HG02571 (cell line): ENCODE measurements at regions not wholly inside any gene's neighbourhood (a gene's known extent, or its start where the extent isn't known, plus 50 kb on each side); places are given as distances from the start of the nearest gene placed in this dataset.
A peak's percentile ranks its signal among the peaks of the same experiment; 100 is the strongest.
"Not testable (repeated sequence)": the region's sequence is repeated elsewhere in the genome, so short reads cannot be mapped to it uniquely, and the experiment has no call there.

Experiments
- ATAC-seq: cut with Tn5 transposase; IDR thresholded peaks from one replicate; pipeline ENCODE4 v1.9.1; 2021; ENCODE audit warnings: mild to moderate bottlenecking, moderate library complexity; ENCODE audit not compliant: unreplicated experiment

DNA sequence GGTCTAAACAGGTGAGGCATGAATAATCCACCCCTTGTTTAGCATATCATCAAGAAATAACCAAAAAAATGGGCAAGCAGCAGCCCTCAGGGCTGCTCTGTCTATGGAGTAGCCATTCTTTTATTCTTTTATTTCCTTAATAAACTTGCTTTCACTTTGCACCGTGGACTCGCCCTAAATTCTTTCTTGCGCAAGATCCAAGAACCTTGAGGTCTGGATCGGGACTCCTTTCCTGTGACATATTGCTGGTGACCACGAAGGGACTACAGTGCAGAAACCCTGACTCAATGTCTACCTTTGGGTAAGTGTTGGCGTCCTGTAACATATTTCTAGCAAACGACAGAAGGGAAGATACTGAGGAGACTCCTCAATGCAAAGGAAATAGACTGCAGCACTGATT is 1099.2 kb downstream of the FAM181B start:
- ATAC-seq, result no peak

DNA sequence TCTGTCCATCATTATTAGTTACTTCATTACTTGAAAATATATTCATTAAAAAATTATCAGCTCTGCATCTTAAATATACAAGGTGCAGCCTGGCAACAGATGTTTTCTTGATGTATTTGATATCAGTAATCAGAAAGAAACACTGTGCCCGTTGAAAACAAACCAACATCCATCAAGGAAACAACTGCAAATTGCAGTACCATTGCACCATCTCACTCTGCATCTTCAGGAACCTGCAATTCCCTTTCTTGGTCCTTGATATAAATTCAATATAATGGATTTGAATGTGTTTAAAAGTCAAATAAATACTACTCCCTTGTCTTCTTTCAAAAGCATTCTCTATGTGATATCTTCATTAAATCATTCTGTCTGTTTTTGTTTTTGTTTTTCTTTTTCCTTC is 1131.2 kb downstream of the FAM181B start:
- no peak for ATAC-seq

DNA sequence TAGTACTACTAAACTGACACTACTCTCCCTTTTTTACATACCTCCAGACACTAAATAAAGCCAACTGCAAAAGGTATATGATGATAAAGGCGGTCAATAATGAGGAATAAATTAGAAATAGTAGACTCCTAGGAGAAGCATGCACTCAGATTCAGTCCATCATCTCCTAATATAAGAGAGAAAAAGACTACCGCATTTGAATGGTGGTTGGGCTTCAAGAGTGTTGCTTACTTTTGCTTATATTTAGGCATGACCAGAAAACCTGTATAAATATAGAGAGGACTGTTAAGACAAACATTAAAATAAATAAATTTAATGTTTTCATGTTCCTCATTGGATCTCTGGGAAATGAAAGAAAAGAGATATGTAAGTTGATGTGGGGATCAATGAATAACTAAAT is 1137.0 kb downstream of the FAM181B start:
- no peak for ATAC-seq

DNA sequence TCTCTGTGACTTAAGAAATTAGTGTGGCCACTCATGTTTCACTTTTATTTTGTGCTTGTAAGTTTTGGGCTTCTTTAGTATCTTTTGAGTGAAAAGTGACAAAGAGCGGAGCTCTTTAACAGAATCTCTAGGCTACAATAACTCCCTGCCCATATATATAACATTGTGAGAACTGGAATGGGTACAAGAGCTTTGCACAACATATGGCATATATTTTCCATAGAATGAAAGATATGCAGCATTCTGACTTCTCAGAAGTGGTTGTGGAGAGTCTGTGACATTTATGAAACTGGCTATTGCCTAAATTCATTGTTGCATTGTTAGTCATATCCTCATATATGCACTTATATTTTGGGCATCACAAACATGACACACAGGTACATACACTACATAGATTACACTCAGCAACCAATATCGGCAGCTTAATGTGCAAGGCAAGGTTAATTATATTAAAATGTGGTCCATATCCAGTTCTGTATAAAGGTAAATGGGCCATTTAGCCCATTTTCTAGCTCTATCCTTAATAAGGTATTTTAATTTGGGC is 1148.2 kb downstream of the FAM181B start:
- ATAC-seq, result no peak

DNA sequence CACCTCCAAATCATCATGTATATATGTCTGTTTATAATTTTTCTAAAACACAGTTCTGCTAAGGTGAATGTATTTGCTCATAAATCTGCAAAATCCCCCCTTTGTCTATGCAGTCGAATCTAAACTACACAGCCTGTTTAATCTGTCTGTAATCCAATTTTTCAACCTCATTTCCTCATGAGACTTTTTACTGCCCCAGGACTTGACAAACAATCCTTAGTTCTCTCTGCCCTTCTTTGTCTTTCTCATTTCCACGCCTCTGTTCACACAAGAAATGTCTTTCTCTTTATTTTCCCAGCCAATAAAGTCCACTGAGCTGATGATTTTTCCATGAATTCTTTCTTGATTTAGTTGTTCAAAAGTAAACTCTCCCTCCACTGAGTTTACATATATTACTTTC is 1154.3 kb downstream of the FAM181B start:
- ATAC-seq, result no peak

DNA sequence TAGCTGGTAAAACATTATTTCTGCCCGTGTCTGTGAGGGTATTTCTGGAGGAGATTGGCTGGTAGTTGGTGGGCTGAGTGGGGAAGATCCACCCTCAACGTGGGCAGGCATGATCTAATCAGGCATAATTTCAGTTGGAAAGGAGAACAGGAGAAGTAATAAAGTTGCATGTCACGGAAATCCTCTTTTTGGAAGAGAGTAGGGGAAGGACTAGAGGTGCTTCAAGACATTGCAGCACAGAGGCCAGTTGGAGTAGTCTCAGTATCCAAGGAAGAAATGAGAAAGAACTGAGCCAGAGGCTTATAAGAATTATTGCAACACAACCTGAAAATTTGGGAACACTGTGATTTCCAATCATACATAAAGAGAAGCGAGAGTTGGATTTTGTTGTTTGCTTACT is 1155.1 kb downstream of the FAM181B start:
- no peak for ATAC-seq

DNA sequence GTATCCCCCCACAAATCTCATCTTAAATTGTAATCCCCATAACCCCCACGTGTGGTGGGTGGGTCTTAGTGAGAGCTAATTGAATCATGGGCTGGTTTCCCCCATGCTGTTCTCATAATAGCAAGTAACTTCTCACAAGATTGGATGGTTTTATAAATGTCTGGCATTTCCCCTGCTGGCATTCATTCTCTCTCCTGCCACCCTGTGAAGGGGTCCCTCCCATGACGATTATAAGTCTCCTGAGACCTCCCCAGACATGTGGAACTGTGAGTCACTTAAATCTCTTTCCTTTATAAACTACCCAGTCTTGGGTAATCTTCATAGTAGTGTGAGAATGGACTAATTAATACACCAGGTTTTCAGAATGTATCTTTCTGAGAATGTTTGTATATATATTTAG is 1159.4 kb downstream of the FAM181B start:
- no peak for ATAC-seq

DNA sequence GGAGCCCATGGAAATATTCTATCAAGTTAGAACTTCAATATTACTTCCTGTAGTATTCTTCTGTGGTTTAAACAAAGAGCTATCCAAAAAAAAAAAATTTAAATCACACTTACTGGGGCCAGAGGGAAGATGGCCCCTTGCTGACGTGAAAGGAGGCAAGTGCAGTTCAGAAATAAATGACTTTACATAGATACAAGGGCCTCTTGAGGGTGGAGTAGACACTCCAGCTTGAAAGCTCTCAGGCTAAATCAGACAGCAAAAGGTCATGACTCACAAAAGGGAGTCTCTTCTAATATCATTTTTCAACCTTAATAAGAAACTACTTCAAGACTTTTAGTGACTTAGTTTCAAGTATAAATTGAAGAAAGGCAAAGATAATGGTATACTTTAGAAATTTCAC is 1160.3 kb downstream of the FAM181B start:
- ATAC-seq, result no peak

DNA sequence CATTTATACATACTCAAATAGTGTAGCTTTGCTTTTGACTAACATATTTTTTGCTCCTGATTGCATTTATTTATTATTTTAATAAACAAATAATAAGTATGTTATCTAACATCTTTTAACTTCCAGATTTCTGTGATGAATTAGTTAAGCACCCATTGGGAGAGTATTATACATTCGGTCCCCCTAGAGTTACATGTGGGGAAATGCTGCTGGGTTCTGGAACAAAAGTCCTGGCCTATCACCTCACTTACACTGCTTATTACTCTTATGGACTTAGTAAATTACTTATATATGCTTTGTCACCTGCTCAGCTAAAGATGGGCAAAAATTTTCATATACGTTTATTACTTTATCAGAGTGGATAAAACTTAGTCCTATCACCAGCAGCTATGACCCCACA is 1163.0 kb downstream of the FAM181B start:
- no peak for ATAC-seq

DNA sequence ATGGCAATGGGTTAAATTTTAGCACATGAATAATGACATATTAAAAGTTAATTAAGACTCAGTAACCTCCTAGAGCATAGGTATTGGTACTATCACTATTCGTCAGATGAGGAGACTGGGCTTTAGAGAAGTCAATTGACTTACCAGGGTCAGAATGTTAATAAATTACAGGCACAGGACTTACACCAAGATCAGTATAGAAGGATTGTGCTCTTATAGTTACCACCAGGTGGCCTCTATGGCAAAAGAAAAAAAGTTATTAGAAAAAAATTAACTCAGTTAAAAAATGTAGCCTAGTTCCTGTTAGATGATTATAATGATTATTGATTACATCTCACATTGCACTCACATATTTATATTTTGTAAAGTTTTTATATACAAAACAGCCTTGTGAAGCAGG is 1163.7 kb downstream of the FAM181B start:
- ATAC-seq, result no peak

DNA sequence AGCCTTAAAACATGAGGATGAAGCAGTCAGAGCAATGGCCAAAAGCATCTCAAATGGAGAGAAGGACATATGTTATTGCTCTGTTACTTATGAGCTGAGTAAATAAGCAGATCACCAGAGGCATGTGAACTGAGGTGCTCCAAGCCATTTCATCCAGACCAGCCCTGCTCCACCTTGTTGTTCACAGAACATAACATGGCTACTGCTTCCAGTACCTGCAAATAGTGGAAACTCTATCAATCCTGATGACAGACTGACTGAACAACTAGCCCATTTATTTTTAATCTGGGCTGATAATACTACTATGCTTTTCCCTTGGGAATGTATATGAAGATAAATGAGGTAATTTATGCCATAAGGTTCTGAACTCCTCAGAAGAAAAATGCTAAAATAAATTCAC is 1164.7 kb downstream of the FAM181B start:
- ATAC-seq, result no peak

DNA sequence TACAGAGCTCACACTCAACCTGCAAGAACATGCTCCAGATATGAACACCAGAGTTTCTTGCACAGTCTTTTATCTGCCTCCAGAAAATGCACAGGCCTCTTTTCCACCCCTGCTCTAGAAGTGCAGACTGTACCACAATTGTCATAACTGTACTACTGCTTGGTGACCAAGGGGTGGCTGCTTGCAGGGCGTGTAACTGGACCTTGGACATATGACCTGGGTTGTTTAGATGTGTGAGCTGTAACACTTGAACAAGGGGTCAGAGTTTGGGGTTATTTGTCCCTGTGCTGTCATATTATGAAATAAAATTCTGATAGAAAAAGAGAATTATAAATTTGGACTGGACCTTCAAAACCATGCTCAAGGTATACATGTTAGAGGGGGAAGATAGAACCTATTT is 1185.5 kb downstream of the FAM181B start:
- ATAC-seq, result no peak

DNA sequence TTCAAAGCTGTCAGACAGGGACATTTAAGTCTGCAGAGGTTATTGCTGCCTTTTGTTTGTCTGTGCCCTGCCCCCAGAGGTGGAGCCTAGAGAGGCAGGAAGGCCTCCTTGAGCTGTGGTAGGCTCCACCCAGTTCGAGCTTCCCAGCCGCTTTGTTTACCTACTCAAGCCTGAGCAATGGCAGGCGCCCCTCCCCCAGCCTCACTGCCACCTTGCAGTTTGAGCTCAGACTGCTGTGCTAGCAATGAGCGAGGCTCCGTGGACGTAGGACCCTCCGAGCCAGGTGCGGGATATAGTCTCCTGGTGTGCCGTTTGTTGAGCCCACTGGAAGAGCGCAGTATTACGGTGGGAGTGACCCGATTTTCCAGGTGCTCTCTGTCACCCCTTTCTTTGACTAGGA is 1193.9 kb downstream of the FAM181B start:
- ATAC-seq, result not testable (repeated sequence)

DNA sequence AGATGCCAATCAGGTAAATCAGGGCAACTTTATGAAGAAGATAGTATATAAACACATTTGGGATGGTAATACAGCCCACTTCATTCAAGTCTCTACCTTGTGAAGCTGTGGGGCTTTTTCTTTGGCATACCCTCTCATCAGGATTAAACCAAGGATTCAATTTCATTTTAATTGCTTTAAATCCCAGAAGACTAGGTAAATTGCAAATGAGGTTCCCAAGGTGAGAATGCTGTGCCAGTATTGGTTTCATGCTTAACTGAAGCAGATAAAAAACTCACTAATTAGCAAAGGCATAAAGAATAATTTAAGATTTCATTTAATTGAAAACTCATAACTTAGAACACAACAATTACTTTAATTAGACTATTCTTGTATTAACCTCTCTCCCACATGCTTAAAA is 1218.1 kb downstream of the FAM181B start:
- no peak for ATAC-seq

DNA sequence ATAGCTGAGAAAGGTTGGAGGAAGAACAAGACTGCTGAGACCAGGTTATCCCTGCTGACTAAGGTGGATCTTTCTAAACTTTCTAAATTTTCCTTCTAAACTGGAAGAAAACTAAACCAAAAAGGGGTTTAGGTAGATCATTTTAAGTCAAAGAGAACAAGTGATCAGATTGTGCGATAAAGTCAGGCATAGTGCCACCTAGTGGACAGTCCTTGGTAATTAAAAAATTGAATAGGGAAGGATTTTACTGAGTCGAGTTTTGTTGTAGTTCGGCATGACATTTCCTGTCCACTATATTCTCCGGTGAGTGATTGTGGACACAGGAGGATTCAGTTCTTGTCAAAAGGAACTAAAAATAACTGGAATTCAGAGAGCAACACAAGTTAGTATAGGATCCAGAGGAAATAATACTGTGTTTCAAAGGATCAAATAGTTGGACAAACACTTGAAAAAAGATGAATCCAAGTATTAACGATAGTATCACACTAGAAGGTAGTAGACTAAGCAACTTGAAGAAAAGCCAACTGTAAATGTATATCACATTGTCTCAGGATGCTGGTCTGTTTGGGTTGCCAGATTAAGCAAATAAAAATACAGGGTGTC is 1236.4 kb downstream of the FAM181B start:
- ATAC-seq, result peak; percentile 61

DNA sequence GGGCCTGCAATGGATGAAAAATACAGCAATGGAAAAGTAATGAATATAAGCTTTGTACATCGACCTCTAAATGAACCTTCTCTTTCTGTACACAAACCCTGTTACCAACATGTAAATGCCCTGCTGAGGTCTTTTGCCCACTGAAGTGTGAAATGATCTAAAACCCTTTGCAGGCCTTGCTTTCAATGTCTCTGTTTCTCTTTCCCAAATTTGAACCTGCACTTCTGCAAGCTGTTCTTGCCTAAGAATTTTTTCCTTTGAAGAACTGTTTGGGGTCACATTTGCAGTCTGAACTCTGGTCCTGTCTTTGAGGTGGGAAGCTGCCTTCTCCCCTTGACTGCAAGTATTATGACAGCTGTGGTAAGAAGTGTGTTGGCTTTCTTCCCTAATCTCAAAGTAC is 1237.1 kb downstream of the FAM181B start:
- ATAC-seq, result no peak

DNA sequence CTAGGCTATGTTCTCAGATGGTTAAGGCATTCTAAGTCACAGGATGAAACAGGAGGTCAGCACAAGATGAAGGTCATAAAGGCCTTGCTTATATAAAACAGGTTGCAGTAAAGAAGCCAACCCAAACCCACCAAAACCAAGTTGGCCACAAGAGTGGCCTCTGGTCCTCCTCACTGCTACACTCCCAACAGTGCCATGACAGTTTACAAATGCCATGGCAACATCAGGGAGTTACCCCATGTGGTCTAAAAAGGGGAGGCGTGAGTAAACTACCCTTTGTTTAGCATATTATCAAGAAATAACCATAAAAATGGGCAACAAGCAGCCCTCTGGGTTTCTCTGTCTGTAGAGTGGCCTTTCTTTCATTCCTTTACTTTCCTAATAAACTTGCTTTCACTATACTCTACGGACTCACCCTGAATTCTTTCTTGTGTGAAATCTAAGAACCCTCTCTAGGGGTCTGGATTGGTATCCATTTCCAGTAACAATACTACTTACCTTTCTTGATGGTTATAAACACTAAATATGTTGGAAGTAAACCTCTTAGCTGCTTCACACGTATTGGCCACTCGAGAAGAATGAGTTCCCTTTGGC is 1237.9 kb downstream of the FAM181B start:
- no peak for ATAC-seq

DNA sequence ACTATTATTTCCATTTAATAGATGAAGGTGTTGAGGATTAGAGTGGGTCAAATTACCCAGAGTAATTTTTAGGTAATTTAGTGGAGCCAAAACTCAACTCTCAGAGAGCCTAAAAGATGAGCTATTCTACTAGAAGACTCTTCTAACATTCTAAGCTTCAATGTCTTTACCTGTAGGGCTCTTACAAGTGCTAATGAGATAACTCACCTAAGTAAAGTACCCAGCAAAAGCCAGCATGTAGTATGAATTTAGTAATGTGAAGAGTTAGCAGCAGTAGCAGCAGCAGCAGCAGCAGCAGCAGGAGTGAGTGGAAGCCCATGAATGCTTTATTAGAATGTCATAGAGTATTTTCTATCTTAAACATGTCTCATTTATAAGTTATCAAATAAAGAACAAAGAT is 1239.2 kb downstream of the FAM181B start:
- ATAC-seq, result no peak

DNA sequence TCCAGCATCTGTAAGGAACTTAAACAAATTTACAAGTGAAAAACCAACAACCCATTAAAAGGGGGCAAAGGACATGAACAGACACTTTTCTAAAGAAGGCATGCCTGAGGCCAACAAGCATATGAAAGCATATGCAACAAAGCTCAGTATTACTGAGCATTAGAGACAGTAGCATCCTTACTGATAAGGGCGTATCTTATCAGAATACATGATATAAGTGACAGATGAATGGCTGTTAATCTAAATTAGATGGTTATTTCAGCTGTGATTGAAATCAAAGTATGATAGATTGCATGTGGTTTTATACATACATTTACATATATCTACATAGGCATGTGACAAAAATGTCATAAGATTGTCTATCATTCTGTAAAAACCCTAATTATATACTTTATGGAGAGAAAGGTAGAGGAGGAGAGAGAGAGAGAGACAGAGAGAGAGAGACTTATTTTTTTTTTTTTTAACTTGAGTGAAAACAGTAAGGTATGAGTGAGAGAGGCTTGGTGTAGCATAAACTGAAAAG is 1240.7 kb downstream of the FAM181B start:
- ATAC-seq, result no peak

DNA sequence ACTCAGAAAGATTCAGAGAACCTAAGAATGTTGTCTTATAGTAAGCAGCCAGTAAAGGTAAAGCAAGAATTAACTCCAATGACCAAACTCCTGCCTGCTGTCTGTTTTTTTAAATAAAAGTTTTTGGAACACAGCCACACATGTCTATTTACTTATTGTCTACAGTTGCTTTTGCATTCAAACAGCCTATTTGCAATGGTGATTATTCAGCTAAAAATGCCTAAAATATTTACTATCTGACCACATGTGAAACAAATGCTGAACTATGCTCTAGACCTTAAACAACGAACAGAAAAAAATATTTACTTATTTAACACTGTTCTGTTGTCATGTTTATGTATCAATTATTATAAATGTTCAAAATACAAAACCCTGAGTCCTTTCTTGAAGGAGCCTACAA is 1246.6 kb downstream of the FAM181B start:
- no peak for ATAC-seq

DNA sequence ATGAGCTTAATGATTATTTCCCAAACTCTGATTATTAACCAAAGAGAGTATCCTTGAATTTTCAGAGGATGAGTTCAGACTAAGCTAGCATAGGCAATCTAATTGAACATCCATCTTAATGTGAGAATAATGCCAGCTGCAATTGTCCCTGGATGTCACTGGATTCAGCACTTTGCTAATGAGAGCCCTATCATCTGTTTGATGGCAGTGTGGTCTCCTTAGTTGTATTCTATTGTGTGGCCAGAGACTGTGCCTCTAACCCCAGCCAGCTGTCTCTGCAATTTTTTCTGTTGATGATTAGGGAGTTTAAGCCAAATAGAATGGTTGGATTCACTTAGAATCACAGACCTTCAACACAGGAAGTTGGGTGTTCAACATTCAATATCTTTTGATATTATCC is 1249.5 kb downstream of the FAM181B start:
- no peak for ATAC-seq

DNA sequence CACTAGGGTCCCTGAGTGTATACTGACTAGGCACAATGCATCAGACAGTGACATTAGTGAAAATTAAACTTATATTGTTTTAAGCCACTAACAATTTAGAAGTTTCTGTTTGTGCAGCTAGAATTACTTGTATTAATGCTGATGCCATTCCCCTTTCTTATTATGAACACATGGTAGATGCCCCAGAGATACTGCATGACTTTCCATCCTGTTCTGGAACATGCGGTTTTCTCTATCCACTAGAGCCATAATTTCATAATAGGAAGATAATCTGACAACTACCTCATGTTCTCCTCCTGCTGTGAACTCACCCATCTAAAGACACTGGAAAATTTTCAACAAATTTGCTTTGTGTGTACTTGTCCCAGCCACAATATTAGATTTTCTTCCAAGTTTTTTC is 1256.4 kb downstream of the FAM181B start:
- ATAC-seq, result no peak

DNA sequence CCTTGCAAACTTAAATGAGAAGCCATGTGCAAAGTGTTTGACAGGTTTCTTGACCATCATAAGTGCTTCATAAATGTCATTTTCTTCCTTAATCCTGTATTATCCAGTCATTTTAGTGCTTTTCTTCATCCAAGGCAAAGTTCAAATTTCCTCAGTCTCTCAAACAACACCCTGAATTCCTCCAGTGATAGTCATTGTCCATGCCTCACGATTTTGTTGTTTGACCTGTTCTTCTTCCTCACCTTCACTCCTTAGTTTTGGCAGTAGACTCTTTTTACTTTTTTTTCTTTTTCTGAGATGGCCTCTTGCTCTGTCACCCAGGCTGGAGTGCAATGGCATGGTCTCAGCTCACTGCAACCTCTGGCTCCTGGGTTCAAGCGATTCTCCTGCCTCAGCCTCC is 1257.3 kb downstream of the FAM181B start:
- no peak for ATAC-seq
